ENCODE measurements at regions not wholly inside any gene's neighbourhood (a gene's known extent, or its start where the extent isn't known, plus 50 kb on each side); places are given as distances from the start of the nearest gene placed in this dataset.

- TF ChIP-seq EZH2 (IDR thresholded peaks at IDR 0.05; ENCODE audit: borderline replicate concordance, insufficient read depth, low read depth, low read length, poor library complexity, severe bottlenecking), result no peak
- no peak for TF ChIP-seq CTCF (IDR thresholded peaks at IDR 0.05)
These were observed 123.6 kb upstream of the DPPA4 start for GRCh38 chr3:109460961-109461360.

Data from B cell (primary cell).